ENCODE measurements at regions not wholly inside any gene's neighbourhood (a gene's known extent, or its start where the extent isn't known, plus 50 kb on each side); places are given as distances from the start of the nearest gene placed in this dataset.

DNA sequence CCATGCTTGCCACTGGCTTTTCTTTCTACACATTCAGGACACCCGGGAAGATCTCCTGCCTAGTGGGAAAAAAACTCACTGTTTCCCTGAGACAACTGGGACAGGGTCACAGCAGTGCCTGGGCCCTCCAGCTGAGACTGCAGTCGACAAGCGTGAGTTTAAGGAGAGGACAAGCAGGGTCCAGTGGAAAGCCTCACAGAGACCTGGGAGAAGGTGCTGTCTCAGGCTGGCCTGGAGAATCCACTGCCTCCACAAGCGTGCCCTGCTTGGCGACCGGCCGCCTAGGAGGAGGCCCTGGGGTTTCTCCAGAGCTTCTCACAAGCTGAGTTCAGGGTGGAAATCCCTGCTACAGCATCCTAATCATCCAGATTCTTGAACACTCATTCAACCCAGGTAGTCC is 519.6 kb upstream of the RAB6C start:
- TF ChIP-seq, protein P1, sequence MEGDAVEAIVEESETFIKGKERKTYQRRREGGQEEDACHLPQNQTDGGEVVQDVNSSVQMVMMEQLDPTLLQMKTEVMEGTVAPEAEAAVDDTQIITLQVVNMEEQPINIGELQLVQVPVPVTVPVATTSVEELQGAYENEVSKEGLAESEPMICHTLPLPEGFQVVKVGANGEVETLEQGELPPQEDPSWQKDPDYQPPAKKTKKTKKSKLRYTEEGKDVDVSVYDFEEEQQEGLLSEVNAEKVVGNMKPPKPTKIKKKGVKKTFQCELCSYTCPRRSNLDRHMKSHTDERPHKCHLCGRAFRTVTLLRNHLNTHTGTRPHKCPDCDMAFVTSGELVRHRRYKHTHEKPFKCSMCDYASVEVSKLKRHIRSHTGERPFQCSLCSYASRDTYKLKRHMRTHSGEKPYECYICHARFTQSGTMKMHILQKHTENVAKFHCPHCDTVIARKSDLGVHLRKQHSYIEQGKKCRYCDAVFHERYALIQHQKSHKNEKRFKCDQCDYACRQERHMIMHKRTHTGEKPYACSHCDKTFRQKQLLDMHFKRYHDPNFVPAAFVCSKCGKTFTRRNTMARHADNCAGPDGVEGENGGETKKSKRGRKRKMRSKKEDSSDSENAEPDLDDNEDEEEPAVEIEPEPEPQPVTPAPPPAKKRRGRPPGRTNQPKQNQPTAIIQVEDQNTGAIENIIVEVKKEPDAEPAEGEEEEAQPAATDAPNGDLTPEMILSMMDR (IDR thresholded peaks at IDR 0.05; ENCODE audit: low read length): no peak
- no peak for TF ChIP-seq EZH2 (optimal IDR thresholded peaks at IDR 0.05; ENCODE audit: low read depth, low read length)
- no peak for TF ChIP-seq EZH2phosphoT487 (IDR thresholded peaks at IDR 0.05; ENCODE audit: low read length)
